H9 (cell line): ENCODE measurements at regions not wholly inside any gene's neighbourhood (a gene's known extent, or its start where the extent isn't known, plus 50 kb on each side); places are given as distances from the start of the nearest gene placed in this dataset.

Experiments
- DNase-seq: peaks from one replicate; pipeline ENCODE4 v3.0.0-alpha.2; 2017
- H2AFZ ChIP-seq: one replicate; pipeline ENCODE4 v1.6.1; 2013; ENCODE audit warnings: mild to moderate bottlenecking, low read length, control low read depth, moderate library complexity
- H2AK5ac ChIP-seq: 2 replicates; pipeline ENCODE4 v1.6.1; 2013; ENCODE audit warnings: low read length, control low read depth, mixed read lengths; ENCODE audit not compliant: insufficient read length
- H2BK120ac ChIP-seq: one replicate; pipeline ENCODE4 v1.6.1; 2013; ENCODE audit warnings: low read depth, mild to moderate bottlenecking, low read length, control low read depth, inconsistent platforms; ENCODE audit not compliant: poor library complexity, severe bottlenecking
- H2BK12ac ChIP-seq: 2 replicates; pipeline ENCODE4 v1.6.1; 2013; ENCODE audit warnings: low read length, control low read depth, mixed read lengths, low read depth; ENCODE audit not compliant: insufficient read length
- H2BK15ac ChIP-seq: 2 replicates; pipeline ENCODE4 v1.6.1; 2013; ENCODE audit warnings: low read depth, low read length, control low read depth
- H2BK20ac ChIP-seq: one replicate; pipeline ENCODE4 v1.6.1; 2013; ENCODE audit warnings: low read depth, mild to moderate bottlenecking, low read length, control low read depth, inconsistent platforms; ENCODE audit not compliant: poor library complexity, severe bottlenecking
- H2BK5ac ChIP-seq: 2 replicates; pipeline ENCODE4 v1.6.1; 2013; ENCODE audit warnings: low read length, control low read depth, mixed read lengths; ENCODE audit not compliant: insufficient read length
- H3K14ac ChIP-seq: 2 replicates; pipeline ENCODE4 v1.6.1; 2013; ENCODE audit warnings: low read length, control low read depth; ENCODE audit not compliant: insufficient read depth
- H3K18ac ChIP-seq: 2 replicates; pipeline ENCODE4 v1.6.1; 2013; ENCODE audit warnings: low read depth, mild to moderate bottlenecking, mixed read lengths, low read length, control low read depth; ENCODE audit not compliant: insufficient read length
- H3K23ac ChIP-seq: 2 replicates; pipeline ENCODE4 v1.6.1; 2013; ENCODE audit warnings: low read length, control low read depth, mixed read lengths, low read depth; ENCODE audit not compliant: insufficient read length
- H3K23me2 ChIP-seq: 2 replicates; pipeline ENCODE4 v1.6.1; 2013; ENCODE audit warnings: low read depth, mild to moderate bottlenecking, mixed read lengths, low read length, control low read depth; ENCODE audit not compliant: insufficient read length, poor library complexity, severe bottlenecking
- H3K27ac ChIP-seq: 2 replicates; pipeline ENCODE4 v1.5.1; 2013; ENCODE audit warnings: low read length, control low read depth, mixed read lengths, low read depth; ENCODE audit not compliant: insufficient read length
- H3K27me3 ChIP-seq: 2 replicates; pipeline ENCODE4 v1.6.1; 2013; ENCODE audit warnings: low read length, control low read depth, inconsistent platforms; ENCODE audit not compliant: insufficient read depth
- H3K4ac ChIP-seq: 2 replicates; pipeline ENCODE4 v1.6.1; 2013; ENCODE audit warnings: low read depth, mild to moderate bottlenecking, control low read depth, inconsistent platforms, low read length, moderate library complexity
- H3K4me1 ChIP-seq: 2 replicates; pipeline ENCODE4 v1.6.1; 2013; ENCODE audit warnings: low read length, control low read depth, inconsistent platforms; ENCODE audit not compliant: insufficient read depth
- H3K4me2 ChIP-seq: 2 replicates; pipeline ENCODE4 v1.6.1; 2013; ENCODE audit warnings: low read length, control low read depth, mixed read lengths; ENCODE audit not compliant: insufficient read length, insufficient read depth
- H3K56ac ChIP-seq: 2 replicates; pipeline ENCODE4 v1.6.1; 2013; ENCODE audit warnings: low read depth, mild to moderate bottlenecking, mixed read lengths, low read length, control low read depth; ENCODE audit not compliant: insufficient read length
- H3K79me1 ChIP-seq: 2 replicates; pipeline ENCODE4 v1.6.1; 2013; ENCODE audit warnings: low read depth, mild to moderate bottlenecking, moderate library complexity, low read length, control low read depth, inconsistent platforms; ENCODE audit not compliant: insufficient read depth, poor library complexity, severe bottlenecking
- H3K79me2 ChIP-seq: 2 replicates; pipeline ENCODE4 v1.6.1; 2013; ENCODE audit warnings: low read length, control low read depth, inconsistent platforms; ENCODE audit not compliant: insufficient read depth
- H3K9ac ChIP-seq: 2 replicates; pipeline ENCODE4 v1.6.1; 2013; ENCODE audit warnings: low read length, control low read depth, mixed read lengths; ENCODE audit not compliant: insufficient read length; ENCODE audit errors: extremely low read depth
- H3K9me3 ChIP-seq: one replicate; pipeline ENCODE4 v1.6.1; 2013; ENCODE audit warnings: low read depth, low read length, inconsistent platforms; ENCODE audit not compliant: control insufficient read depth
- H3T11ph ChIP-seq: one replicate; pipeline ENCODE4 v1.6.1; 2013; ENCODE audit warnings: mild to moderate bottlenecking, low read length, control low read depth, inconsistent platforms
- H4K20me1 ChIP-seq: one replicate; pipeline ENCODE4 v1.6.1; 2013; ENCODE audit not compliant: control insufficient read depth, insufficient read length, insufficient read depth
- H4K5ac ChIP-seq: 2 replicates; pipeline ENCODE4 v1.6.1; 2013; ENCODE audit warnings: low read depth, mild to moderate bottlenecking, mixed read lengths, low read length, control low read depth; ENCODE audit not compliant: insufficient read length
- H4K8ac ChIP-seq: replicated peaks from 2 replicates; pipeline ENCODE4 v1.6.1; 2013; ENCODE audit warnings: low read length, control low read depth, mixed read lengths, low read depth; ENCODE audit not compliant: insufficient read length
- H4K91ac ChIP-seq: 2 replicates; pipeline ENCODE4 v1.6.1; 2013; ENCODE audit warnings: low read depth, mild to moderate bottlenecking, moderate library complexity, mixed read lengths, low read length, control low read depth; ENCODE audit not compliant: insufficient read length
- H3K27ac Mint-ChIP-seq, 3 experiments: 2 replicates in 2 of 3; 3 replicates in 1 of 3; pipeline ENCODE4 v1.8.0; 2020 to 2021; ENCODE audit warnings: mixed read lengths in 3 of 3, mild to moderate bottlenecking in 1 of 3, moderate library complexity in 1 of 3
- H3K27me3 Mint-ChIP-seq: 2 replicates; pipeline ENCODE4 v1.8.0; 2021; ENCODE audit warnings: low read depth, mild to moderate bottlenecking, moderate library complexity, mixed read lengths
- H3K36me3 Mint-ChIP-seq, 3 experiments: 2 replicates in 2 of 3; 3 replicates in 1 of 3; pipeline ENCODE4 v1.8.0; 2020 to 2021; ENCODE audit warnings: low read depth in 3 of 3, mixed read lengths in 3 of 3; ENCODE audit not compliant: insufficient read depth in 1 of 3
- H3K4me1 Mint-ChIP-seq, 2 experiments: 2 replicates each; pipeline ENCODE4 v1.8.0; 2020; ENCODE audit warnings: mixed read lengths in 2 of 2
- H3K4me3 Mint-ChIP-seq, 2 experiments: 2 replicates in 1 of 2; 3 replicates in 1 of 2; pipeline ENCODE4 v1.8.0; 2020 to 2021; ENCODE audit warnings: mild to moderate bottlenecking in 2 of 2, mixed read lengths in 2 of 2, moderate library complexity in 1 of 2
- H3K9me3 Mint-ChIP-seq, 2 experiments: 2 replicates in 1 of 2; 3 replicates in 1 of 2; pipeline ENCODE4 v1.8.0; 2020; ENCODE audit warnings: mild to moderate bottlenecking in 2 of 2, mixed read lengths in 2 of 2, moderate library complexity in 1 of 2
- CTCF ChIP-seq: fragments of 200-600 bp; sonication (generic); conservative IDR thresholded peaks from 3 replicates; pipeline ENCODE4 v1.8.0; 2021; ENCODE audit warnings: antibody characterized with exemption, mild to moderate bottlenecking
- WGBS: extraction: QIAGEN DNeasy Blood & Tissue Kit; methylation state at CpG from one replicate; pipeline ENCODE4 v1.1.7; 2013; ENCODE audit warnings: missing lambda C conversion rate, low lambda C conversion rate, mixed read lengths; ENCODE audit not compliant: insufficient read length; ENCODE audit errors: extremely low coverage; 5-methylcytosine and 5-hydroxymethylcytosine counted together

- Histone ChIP-seq H2BK5ac (no peak overlapping the region), H3K18ac (no peak overlapping the region), H2BK120ac (no peak overlapping the region), H3K23ac (no peak overlapping the region), H4K5ac (no peak overlapping the region), H3K56ac (no peak overlapping the region), H2AK5ac (no peak overlapping the region), H3K14ac (no peak overlapping the region), H4K91ac (no peak overlapping the region), H3K79me1 (no peaks in the 10 kb centered on the region), H3K27ac (no peak overlapping the region), H3K27me3 (no peaks in the 10 kb centered on the region), H2BK12ac (no peak overlapping the region), H3K4me2 (no peak overlapping the region), H3K4ac (no peak overlapping the region), H3T11ph (no peak overlapping the region), H3K9ac (no peak overlapping the region), H2BK15ac (no peak overlapping the region), H3K23me2 (no peaks in the 10 kb centered on the region), H3K9me3 (no peaks in the 10 kb centered on the region), H2BK20ac (no peak overlapping the region), H4K20me1 (no peaks in the 10 kb centered on the region), H4K8ac (no peak overlapping the region), H3K79me2 (no peaks in the 10 kb centered on the region), H3K4me1 (no peaks in the 10 kb centered on the region), H2AFZ (no peak overlapping the region)
- WGBS, result no CpG with 5 or more reads among the region's 4 CpGs
- Mint-ChIP-seq H3K36me3 (no peaks in the 10 kb centered on the region; a peak in 1 of 7 replicates), H3K9me3 (no peaks in the 10 kb centered on the region), H3K27me3 (no peaks in the 10 kb centered on the region), H3K27ac (no peak overlapping the region), H3K4me1 (peaks cover 4 to 6% of the 10 kb centered on the region in 2 experiments; a peak in 2 of 4 replicates), H3K4me3 (no peak overlapping the region)
- TF ChIP-seq CTCF, result no peak
- no peak for DNase-seq
Measured at GRCh38 chr5:158235159-158235547, 376.2 kb upstream of the CLINT1 start.
